Breast epithelium (tissue), 4 donors: ENCODE measurements at regions not wholly inside any gene's neighbourhood (a gene's known extent, or its start where the extent isn't known, plus 50 kb on each side); places are given as distances from the start of the nearest gene placed in this dataset.
A peak's percentile ranks its signal among the peaks of the same experiment; 100 is the strongest.
"Not testable (repeated sequence)": the region's sequence is repeated elsewhere in the genome, so short reads cannot be mapped to it uniquely, and the experiment has no call there.

Source experiments
- DNase-seq, 2 donors: peaks; one replicate each; pipeline ENCODE4 v3.0.0-alpha.2; 2019; ENCODE audit warnings: low spot score in 2 of 2
- H3K27ac ChIP-seq, 2 donors: fragments of 200-600 bp; sonication (generic) in 1 of 2; one replicate each; pipeline ENCODE4 v1.5.1; 2016 to 2019; ENCODE audit warnings: mild to moderate bottlenecking in 1 of 2
- H3K27me3 ChIP-seq, 2 donors: fragments of 200-600 bp; sonication (generic) in 1 of 2; one replicate each; pipeline versions ENCODE4 v1.5.1 to v1.6.0; 2017 to 2019; ENCODE audit warnings: control low read depth in 1 of 2, mild to moderate bottlenecking in 1 of 2
- H3K36me3 ChIP-seq: fragments of 200-600 bp; one replicate; pipeline ENCODE4 v1.5.1; 2019
- H3K4me1 ChIP-seq, 2 donors: fragments of 200-600 bp; sonication (generic); one replicate each; pipeline ENCODE4 v1.5.1; 2016 to 2019; ENCODE audit warnings: control low read depth in 1 of 2
- H3K4me3 ChIP-seq, 3 donors: fragments of 200-600 bp; sonication (generic); 1 replicate in 2 of 3; 2 replicates in 1 of 3; pipeline ENCODE4 v1.5.1; 2016 to 2019; ENCODE audit warnings: mild to moderate bottlenecking in 3 of 3, moderate library complexity in 2 of 3
- H3K9me3 ChIP-seq, 2 donors: fragments of 200-600 bp; sonication (generic) in 1 of 2; one replicate each; pipeline ENCODE4 v1.5.1; 2016 to 2019; ENCODE audit warnings: control low read depth in 1 of 2
- POLR2A ChIP-seq: fragments of 450-650 bp; IDR thresholded peaks from one replicate; pipeline ENCODE4 v1.6.1; 2016; ENCODE audit warnings: antibody characterized with exemption, mild to moderate bottlenecking, moderate library complexity
- POLR2AphosphoS5 ChIP-seq, 3 donors: sonication (generic); formaldehyde crosslinking; IDR thresholded peaks; one replicate each; pipeline ENCODE4 v1.6.1; 2017; ENCODE audit warnings: antibody characterized with exemption in 3 of 3
- intact Hi-C: fragments of 100-400 bp; cut with DNase I; formaldehyde crosslinking; loops from one replicate; pipeline ENCODE4 v1.15.1; 2023; ENCODE audit warnings: low total_unique reads
- TF ChIP-seq, protein P1 (sequence below), 3 donors: fragments of 450-650 bp; IDR thresholded peaks; one replicate each; pipeline ENCODE4 v1.5.1; 2016 to 2017; ENCODE audit warnings: antibody characterized with exemption in 3 of 3, mild to moderate bottlenecking in 3 of 3, moderate library complexity in 3 of 3

DNA sequence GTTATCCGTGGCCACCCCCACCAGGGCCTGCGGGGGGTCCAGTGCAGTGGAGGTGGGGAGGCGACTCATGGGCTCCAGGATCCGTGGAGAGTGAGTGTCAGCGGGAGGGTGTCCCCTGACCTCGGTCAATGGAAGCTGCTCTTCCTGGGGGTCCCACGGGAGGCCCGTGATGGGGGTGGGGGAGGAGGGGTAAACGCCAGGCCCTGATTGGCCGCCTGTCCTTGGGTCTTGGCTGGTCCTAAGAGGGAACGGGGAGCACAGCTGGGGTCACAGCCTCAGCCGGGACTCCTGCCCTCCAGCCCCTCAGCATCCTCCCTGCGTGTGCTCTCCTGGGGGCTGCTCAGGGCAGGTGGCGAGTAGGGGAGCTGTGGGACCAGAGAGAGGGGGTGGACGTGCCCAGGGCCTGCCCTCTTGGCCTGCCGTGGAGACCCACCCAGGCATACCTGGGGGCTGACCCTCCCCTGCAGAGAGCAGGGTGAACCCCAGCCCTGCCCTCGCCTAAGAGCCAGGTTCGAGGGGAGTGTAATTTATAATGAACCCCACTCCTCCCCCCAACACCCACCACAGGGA is 184.6 kb downstream of the GOLGA6L6 start:
- Histone ChIP-seq H3K27ac (no peak overlapping the region), H3K4me1 (no peaks in the 10 kb centered on the region), H3K9me3 (peaks cover 0 to 7% of the 10 kb centered on the region in 2 donors), H3K27me3 (no peaks in the 10 kb centered on the region), H3K4me3 (no peak overlapping the region), H3K36me3 (no peaks in the 10 kb centered on the region)
- intact Hi-C loops, result no loop called here
- DNase-seq, result peak in 1 of 2 donors; percentile 48
- TF ChIP-seq POLR2A, result no peak
- TF ChIP-seq POLR2AphosphoS5 (IDR thresholded peaks at IDR 0.05), result no peak
- TF ChIP-seq, protein P1, sequence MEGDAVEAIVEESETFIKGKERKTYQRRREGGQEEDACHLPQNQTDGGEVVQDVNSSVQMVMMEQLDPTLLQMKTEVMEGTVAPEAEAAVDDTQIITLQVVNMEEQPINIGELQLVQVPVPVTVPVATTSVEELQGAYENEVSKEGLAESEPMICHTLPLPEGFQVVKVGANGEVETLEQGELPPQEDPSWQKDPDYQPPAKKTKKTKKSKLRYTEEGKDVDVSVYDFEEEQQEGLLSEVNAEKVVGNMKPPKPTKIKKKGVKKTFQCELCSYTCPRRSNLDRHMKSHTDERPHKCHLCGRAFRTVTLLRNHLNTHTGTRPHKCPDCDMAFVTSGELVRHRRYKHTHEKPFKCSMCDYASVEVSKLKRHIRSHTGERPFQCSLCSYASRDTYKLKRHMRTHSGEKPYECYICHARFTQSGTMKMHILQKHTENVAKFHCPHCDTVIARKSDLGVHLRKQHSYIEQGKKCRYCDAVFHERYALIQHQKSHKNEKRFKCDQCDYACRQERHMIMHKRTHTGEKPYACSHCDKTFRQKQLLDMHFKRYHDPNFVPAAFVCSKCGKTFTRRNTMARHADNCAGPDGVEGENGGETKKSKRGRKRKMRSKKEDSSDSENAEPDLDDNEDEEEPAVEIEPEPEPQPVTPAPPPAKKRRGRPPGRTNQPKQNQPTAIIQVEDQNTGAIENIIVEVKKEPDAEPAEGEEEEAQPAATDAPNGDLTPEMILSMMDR (IDR thresholded peaks at IDR 0.05), result no peak

GRCh38 chr15:20356444-20356910 is 185.1 kb downstream of the GOLGA6L6 start:
- no peaks in the 10 kb centered on the region for H3K36me3 ChIP-seq
- H3K9me3 ChIP-seq, result peaks cover 0 to 7% of the 10 kb centered on the region in 2 donors
- intact Hi-C loops, result no loop called here
- no peaks in the 10 kb centered on the region for H3K4me1 ChIP-seq
- no peaks in the 10 kb centered on the region for H3K27me3 ChIP-seq
- H3K27ac ChIP-seq, result no peak overlapping the region
- peak; percentile 54 to 62 for DNase-seq
- H3K4me3 ChIP-seq, result peak overlapping the region in 1 of 3 donors; percentile 33
- TF ChIP-seq, protein P1 (IDR thresholded peaks at IDR 0.05), result peak; percentile 43 to 92 (median 56)
- TF ChIP-seq POLR2A, result no peak

DNA sequence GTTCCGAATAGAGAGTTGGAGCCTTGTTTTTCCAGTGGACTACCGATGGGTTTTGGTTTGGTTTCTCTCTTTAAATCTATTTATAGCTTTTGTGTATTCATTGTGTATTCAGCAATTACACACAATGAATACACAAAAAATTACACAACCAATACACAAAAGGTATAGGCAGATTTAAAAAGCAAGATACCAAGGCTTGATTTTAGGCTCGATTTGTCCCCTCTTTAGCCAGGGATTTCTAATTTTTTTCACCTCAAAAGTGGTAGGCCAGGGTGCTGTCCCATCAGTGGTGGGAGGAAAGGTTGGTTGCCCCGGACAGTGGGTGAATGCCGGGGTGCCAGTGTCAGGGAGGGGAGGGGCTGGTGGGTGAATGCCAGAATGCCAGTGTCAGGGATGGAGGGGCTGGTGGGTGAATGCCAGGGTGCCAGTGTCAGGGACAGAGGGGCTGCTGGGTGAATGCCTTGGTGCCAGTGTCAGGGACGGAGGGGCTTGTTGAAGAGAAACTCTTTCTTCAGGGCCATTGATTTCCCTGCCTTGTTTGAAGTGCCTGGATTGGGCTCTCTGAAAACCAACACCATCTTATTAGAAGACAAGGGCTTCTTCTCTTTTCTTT is 186.2 kb downstream of the GOLGA6L6 start:
- no peaks in the 10 kb centered on the region for H3K27me3 ChIP-seq
- H3K4me3 ChIP-seq, result no peak overlapping the region
- peaks cover 0 to 11% of the 10 kb centered on the region in 2 donors for H3K9me3 ChIP-seq
- DNase-seq, result peak in 1 of 2 donors; percentile 50
- H3K4me1 ChIP-seq, result no peaks in the 10 kb centered on the region
- intact Hi-C loops, result no loop called here
- no peaks in the 10 kb centered on the region for H3K36me3 ChIP-seq
- no peak overlapping the region for H3K27ac ChIP-seq
- TF ChIP-seq POLR2AphosphoS5 (IDR thresholded peaks at IDR 0.05) (no peak), POLR2A (no peak)
- TF ChIP-seq, protein P1 (IDR thresholded peaks at IDR 0.05), result no peak

DNA sequence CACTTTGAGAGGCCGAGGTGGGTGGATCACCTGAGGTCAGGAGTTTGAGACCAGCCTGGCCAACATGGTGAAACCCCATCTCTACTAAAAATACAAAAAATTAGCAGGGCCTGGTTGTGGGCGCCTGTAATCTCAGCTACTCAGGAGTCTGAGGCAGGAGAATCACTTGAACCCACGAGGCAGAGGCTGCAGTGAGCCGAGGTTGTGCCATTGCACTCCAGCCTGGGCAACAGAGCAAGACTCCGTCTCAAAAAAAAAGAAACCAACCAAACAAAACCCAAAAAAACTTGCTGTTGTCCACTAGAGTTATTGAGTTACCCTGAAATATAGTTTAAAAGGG is 186.7 kb downstream of the GOLGA6L6 start:
- H3K4me3 ChIP-seq, H3K27me3 ChIP-seq, H3K36me3 ChIP-seq, DNase-seq, intact Hi-C loops, H3K4me1 ChIP-seq, H3K27ac ChIP-seq: not testable (repeated sequence)
- peaks cover 0 to 11% of the 10 kb centered on the region in 2 donors for H3K9me3 ChIP-seq

- H3K27me3 ChIP-seq, result peaks cover 0 to 7% of the 10 kb centered on the region in 2 donors
- TF ChIP-seq POLR2A (no peak), POLR2AphosphoS5 (IDR thresholded peaks at IDR 0.05) (no peak)
- TF ChIP-seq, protein P1 (IDR thresholded peaks at IDR 0.05), result no peak
- no peak overlapping the region for H3K27ac ChIP-seq
- H3K4me3 ChIP-seq, result no peak overlapping the region
- no peaks in the 10 kb centered on the region for H3K4me1 ChIP-seq
- DNase-seq, result peak in 1 of 2 donors; percentile 51
- H3K36me3 ChIP-seq, result no peaks in the 10 kb centered on the region
- intact Hi-C loops, result no loop called here
- peaks cover 0 to 16% of the 10 kb centered on the region in 2 donors for H3K9me3 ChIP-seq
Measured at GRCh38 chr15:20353966-20354883, 187.4 kb downstream of the GOLGA6L6 start.
